ENCODE measurements at regions not wholly inside any gene's neighbourhood (a gene's known extent, or its start where the extent isn't known, plus 50 kb on each side); places are given as distances from the start of the nearest gene placed in this dataset.

DNA sequence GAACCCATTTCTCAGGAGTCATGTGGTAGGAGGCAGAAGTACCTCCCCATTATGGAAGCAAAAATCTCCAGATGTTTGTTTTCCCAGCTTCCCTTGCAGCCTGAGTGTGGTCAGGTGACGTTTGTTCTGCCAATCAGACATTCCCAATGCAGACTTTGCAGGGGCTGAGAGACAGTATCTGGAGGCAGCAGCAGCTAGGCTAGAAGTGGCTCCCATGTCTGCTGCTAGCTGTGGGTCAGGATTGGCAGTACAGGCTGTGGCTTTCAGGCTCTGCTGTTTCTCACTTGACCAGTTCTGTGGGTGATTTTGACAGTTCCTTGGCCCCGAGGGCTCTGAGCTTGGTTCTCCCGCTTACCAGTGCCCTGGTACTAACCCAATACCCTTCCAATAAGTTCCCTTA is 58.6 kb upstream of the NBPF3 start:
- TF ChIP-seq, protein P1, sequence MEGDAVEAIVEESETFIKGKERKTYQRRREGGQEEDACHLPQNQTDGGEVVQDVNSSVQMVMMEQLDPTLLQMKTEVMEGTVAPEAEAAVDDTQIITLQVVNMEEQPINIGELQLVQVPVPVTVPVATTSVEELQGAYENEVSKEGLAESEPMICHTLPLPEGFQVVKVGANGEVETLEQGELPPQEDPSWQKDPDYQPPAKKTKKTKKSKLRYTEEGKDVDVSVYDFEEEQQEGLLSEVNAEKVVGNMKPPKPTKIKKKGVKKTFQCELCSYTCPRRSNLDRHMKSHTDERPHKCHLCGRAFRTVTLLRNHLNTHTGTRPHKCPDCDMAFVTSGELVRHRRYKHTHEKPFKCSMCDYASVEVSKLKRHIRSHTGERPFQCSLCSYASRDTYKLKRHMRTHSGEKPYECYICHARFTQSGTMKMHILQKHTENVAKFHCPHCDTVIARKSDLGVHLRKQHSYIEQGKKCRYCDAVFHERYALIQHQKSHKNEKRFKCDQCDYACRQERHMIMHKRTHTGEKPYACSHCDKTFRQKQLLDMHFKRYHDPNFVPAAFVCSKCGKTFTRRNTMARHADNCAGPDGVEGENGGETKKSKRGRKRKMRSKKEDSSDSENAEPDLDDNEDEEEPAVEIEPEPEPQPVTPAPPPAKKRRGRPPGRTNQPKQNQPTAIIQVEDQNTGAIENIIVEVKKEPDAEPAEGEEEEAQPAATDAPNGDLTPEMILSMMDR (IDR thresholded peaks at IDR 0.05) = no peak
- TF ChIP-seq EZH2 (IDR thresholded peaks at IDR 0.05; ENCODE audit: borderline replicate concordance, insufficient read depth, low read depth, low read length, poor library complexity, severe bottlenecking) = no peak

Measured in B cell (primary cell).